CD4-positive, alpha-beta T cell (primary cell): ENCODE measurements at regions not wholly inside any gene's neighbourhood (a gene's known extent, or its start where the extent isn't known, plus 50 kb on each side); places are given as distances from the start of the nearest gene placed in this dataset.

Experiments used
- ATAC-seq: fragments of 200-7000 bp; cut with Tn5 transposase; one replicate; pipeline ENCODE4 v1.10.0; 2022; ENCODE audit warnings: mild to moderate bottlenecking; ENCODE audit not compliant: poor library complexity
- CTCF ChIA-PET: fragments of 350-600 bp; sonication (Branson Sonifier 250); formaldehyde crosslinking; loops from one replicate; lab custom pipeline; 2021; ENCODE audit warnings: antibody characterized with exemption, inconsistent platforms; lab: Charles Lee
- POLR2A ChIA-PET: fragments of 350-600 bp; sonication (Branson Sonifier 250); formaldehyde crosslinking; loops from one replicate; lab custom pipeline; 2021; ENCODE audit warnings: antibody characterized with exemption, inconsistent platforms; lab: Charles Lee
- DNase-seq, 14 experiments: peaks; one replicate each; pipeline ENCODE4 v3.0.0-alpha.2; 2013 to 2020; ENCODE audit warnings: mixed read lengths in 2 of 14
- H3K27ac ChIP-seq, 2 donors: one replicate each; pipeline versions ENCODE4 v1.5.1 to v1.7.0; 2013; ENCODE audit warnings: low read length in 2 of 2, low read depth in 1 of 2, mild to moderate bottlenecking in 1 of 2
- H3K27me3 ChIP-seq, 2 experiments: 1 replicate in 1 of 2; 2 replicates in 1 of 2; pipeline versions ENCODE4 v1.6.1 to v1.7.0; 2013; ENCODE audit warnings: low read length in 2 of 2, control low read depth in 1 of 2, mild to moderate bottlenecking in 1 of 2, moderate library complexity in 1 of 2; ENCODE audit not compliant: insufficient read depth in 2 of 2, control insufficient read depth in 1 of 2
- H3K36me3 ChIP-seq: one replicate; pipeline ENCODE4 v1.6.1; 2013; ENCODE audit warnings: low read length, control low read depth; ENCODE audit not compliant: insufficient read depth
- H3K4me1 ChIP-seq: one replicate; pipeline ENCODE4 v1.6.1; 2013; ENCODE audit warnings: low read length, control low read depth; ENCODE audit not compliant: insufficient read depth
- H3K4me3 ChIP-seq: one replicate; pipeline ENCODE4 v1.5.1; 2013; ENCODE audit warnings: mild to moderate bottlenecking, low read length, moderate library complexity
- H3K9me3 ChIP-seq, 2 experiments: 1 replicate in 1 of 2; 2 replicates in 1 of 2; pipeline versions ENCODE4 v1.6.1 to v1.7.0; 2013; ENCODE audit warnings: low read length in 2 of 2, mild to moderate bottlenecking in 2 of 2, control low read depth in 1 of 2, moderate library complexity in 1 of 2; ENCODE audit not compliant: control insufficient read depth in 1 of 2, insufficient read depth in 1 of 2
- H3K27ac Mint-ChIP-seq: one replicate; pipeline ENCODE4 v1.8.0; 2020; ENCODE audit warnings: mixed read lengths
- H3K27me3 Mint-ChIP-seq: one replicate; pipeline ENCODE4 v1.8.0; 2021; ENCODE audit warnings: mixed read lengths
- H3K36me3 Mint-ChIP-seq: one replicate; pipeline ENCODE4 v1.8.0; 2021; ENCODE audit warnings: low read depth, mixed read lengths
- H3K4me1 Mint-ChIP-seq: one replicate; pipeline ENCODE4 v1.8.0; 2021; ENCODE audit warnings: low read depth, mixed read lengths
- H3K4me3 Mint-ChIP-seq: one replicate; pipeline ENCODE4 v1.8.0; 2020; ENCODE audit warnings: mild to moderate bottlenecking, mixed read lengths
- H3K9me3 Mint-ChIP-seq: one replicate; pipeline ENCODE4 v1.8.0; 2020; ENCODE audit warnings: mixed read lengths
- CTCF ChIP-seq: fragments of 200-600 bp; IDR thresholded peaks from one replicate; pipeline ENCODE4 v1.8.0; 2022; ENCODE audit warnings: antibody characterized with exemption, mild to moderate bottlenecking
- intact Hi-C, 2 experiments: fragments of 100-400 bp; cut with DNase I in 1 of 2; cut with micrococcal nuclease in 1 of 2; formaldehyde crosslinking; loops; one replicate each; pipeline versions ENCODE4 v1.15.1 to v1.9.0; 2023 to 2025; cut with DNase I, micrococcal nuclease

- Histone ChIP-seq H3K36me3 (no peaks in the 10 kb centered on the region), H3K4me3 (no peak overlapping the region), H3K27ac (no peak overlapping the region), H3K9me3 (peaks cover 0 to 10% of the 10 kb centered on the region in 2 experiments), H3K4me1 (no peaks in the 10 kb centered on the region), H3K27me3 (no peaks in the 10 kb centered on the region)
- ChIA-PET POLR2A (no interaction called here), CTCF (no interaction called here)
- no peak overlapping the region for H3K4me3 Mint-ChIP-seq
- H3K4me1 Mint-ChIP-seq = no peaks in the 10 kb centered on the region
- H3K36me3 Mint-ChIP-seq = no peaks in the 10 kb centered on the region
- H3K9me3 Mint-ChIP-seq = peaks cover 7% of the 10 kb centered on the region
- ATAC-seq = no peak
- H3K27ac Mint-ChIP-seq = no peak overlapping the region
- H3K27me3 Mint-ChIP-seq = no peaks in the 10 kb centered on the region
- no peak for DNase-seq
- TF ChIP-seq CTCF = no peak
- intact Hi-C loops = no loop called here
Observed at GRCh38 chr6:49255335-49255734, 207.7 kb downstream of the MMUT start.

- ChIA-PET CTCF (no interaction called here), POLR2A (no interaction called here)
- ATAC-seq (no peak), DNase-seq (no peak)
- H3K27ac Mint-ChIP-seq = no peak overlapping the region
- no peak overlapping the region for H3K4me3 ChIP-seq
- intact Hi-C loops = no loop called here
- H3K4me1 ChIP-seq = no peaks in the 10 kb centered on the region
- no peak overlapping the region for H3K4me3 Mint-ChIP-seq
- no peaks in the 10 kb centered on the region for H3K27me3 ChIP-seq
- H3K9me3 Mint-ChIP-seq = peaks cover 8% of the 10 kb centered on the region
- peaks cover 0 to 10% of the 10 kb centered on the region in 2 experiments for H3K9me3 ChIP-seq
- H3K4me1 Mint-ChIP-seq = no peaks in the 10 kb centered on the region
- no peaks in the 10 kb centered on the region for H3K36me3 ChIP-seq
- no peaks in the 10 kb centered on the region for H3K36me3 Mint-ChIP-seq
- no peak for TF ChIP-seq CTCF
- H3K27me3 Mint-ChIP-seq = no peaks in the 10 kb centered on the region
- no peak overlapping the region for H3K27ac ChIP-seq
Observed at GRCh38 chr6:49252901-49253300, 210.2 kb downstream of the MMUT start.

DNA sequence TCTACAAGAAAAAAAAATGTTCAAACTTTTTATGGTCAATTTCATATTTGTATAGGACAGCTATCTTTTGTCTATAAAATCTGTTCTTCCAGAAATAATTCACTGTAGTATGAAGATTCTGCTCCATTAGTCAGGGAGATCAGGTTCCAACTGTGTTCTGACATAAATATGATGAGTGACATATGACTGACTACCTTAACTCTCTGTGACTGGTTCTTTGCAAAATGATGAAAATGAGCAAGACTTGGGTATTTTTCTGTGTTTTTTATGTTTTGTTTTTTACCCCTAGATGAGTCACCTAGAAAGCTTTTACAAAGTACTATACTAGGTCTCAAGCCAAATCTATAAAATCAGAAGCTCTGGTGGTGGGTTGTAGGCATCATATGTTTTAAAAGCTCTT lies 229.6 kb downstream of the MMUT start:
- peaks cover 10% of the 10 kb centered on the region for H3K9me3 Mint-ChIP-seq
- no peak overlapping the region for H3K4me3 ChIP-seq
- ChIA-PET CTCF (no interaction called here), POLR2A (no interaction called here)
- intact Hi-C loops = no loop called here
- no peaks in the 10 kb centered on the region for H3K27me3 Mint-ChIP-seq
- no peaks in the 10 kb centered on the region for H3K36me3 Mint-ChIP-seq
- no peak overlapping the region for H3K27ac ChIP-seq
- no peak for TF ChIP-seq CTCF
- no peaks in the 10 kb centered on the region for H3K4me1 ChIP-seq
- H3K9me3 ChIP-seq = peaks cover 0 to 5% of the 10 kb centered on the region in 2 experiments
- no peak for DNase-seq
- H3K4me1 Mint-ChIP-seq = no peaks in the 10 kb centered on the region
- H3K36me3 ChIP-seq = no peaks in the 10 kb centered on the region
- H3K27ac Mint-ChIP-seq = no peak overlapping the region
- no peak overlapping the region for H3K4me3 Mint-ChIP-seq
- no peaks in the 10 kb centered on the region for H3K27me3 ChIP-seq
- ATAC-seq = no peak
